ENCODE measurements at regions not wholly inside any gene's neighbourhood (a gene's known extent, or its start where the extent isn't known, plus 50 kb on each side); places are given as distances from the start of the nearest gene placed in this dataset.
"Not testable (repeated sequence)": the region's sequence is repeated elsewhere in the genome, so short reads cannot be mapped to it uniquely, and the experiment has no call there.

DNA sequence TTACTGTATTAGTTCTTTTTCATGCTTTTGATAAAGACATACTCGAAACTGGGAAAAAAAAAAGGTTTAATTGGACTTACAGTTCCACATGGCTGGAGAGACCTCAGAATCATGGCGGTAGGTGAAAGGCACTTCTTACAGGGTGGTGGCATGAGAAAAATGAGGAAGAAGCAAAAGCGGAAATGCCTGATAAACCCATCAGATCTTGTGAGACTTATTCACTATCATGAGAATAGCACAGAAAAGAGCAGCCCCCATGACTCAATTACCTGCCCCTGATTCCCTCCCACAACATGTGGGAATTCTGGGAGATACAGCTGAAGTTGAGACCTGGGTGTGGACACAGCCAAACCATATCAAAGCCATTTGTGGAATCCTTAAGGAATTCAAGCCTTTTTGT, 1238.9 kb downstream of the ADGRL3 start:
- no peaks in the 10 kb centered on the region for H3K36me3 ChIP-seq
- peaks cover 0 to 4% (median 0%) of the 10 kb centered on the region in 4 donors for H3K9me3 ChIP-seq
- 51 to 73% methylated on average over 3 of the region's 3 CpGs for WGBS, 2 donors
- DNase-seq: no peak
- ATAC-seq (ENCODE audit: low FRiP score in 2 of 2): no peak
- H3K4me3 ChIP-seq: no peak overlapping the region
- no peaks in the 10 kb centered on the region for H3K27me3 ChIP-seq
- no peaks in the 10 kb centered on the region for H3K4me1 ChIP-seq
- no peak overlapping the region for H3K27ac ChIP-seq
- TF ChIP-seq EP300 (IDR thresholded peaks at IDR 0.05) (no peak), POLR2A (IDR thresholded peaks at IDR 0.05) (no peak)

DNA sequence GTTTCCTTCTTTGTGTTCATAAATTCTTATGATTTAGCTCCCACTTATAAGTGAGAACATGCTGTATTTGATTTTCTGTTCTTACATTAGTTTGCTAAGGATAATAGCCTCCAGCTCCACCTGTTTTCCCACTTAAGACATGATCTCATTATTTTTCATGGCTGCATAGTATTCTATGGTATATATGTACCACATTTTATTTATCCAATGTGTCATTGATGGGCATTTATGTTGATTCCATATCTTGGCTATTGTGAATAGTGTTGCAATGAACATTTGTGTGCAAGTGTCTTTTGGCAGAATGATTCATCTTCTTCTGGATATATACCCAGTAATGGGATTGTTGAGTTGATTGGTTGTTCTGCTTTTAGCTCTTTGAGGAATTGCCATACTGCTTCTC, 1234.8 kb downstream of the ADGRL3 start:
- no peaks in the 10 kb centered on the region for H3K9me3 ChIP-seq
- H3K27ac ChIP-seq: no peak overlapping the region
- TF ChIP-seq EP300 (IDR thresholded peaks at IDR 0.05): no peak
- TF ChIP-seq, protein P1, sequence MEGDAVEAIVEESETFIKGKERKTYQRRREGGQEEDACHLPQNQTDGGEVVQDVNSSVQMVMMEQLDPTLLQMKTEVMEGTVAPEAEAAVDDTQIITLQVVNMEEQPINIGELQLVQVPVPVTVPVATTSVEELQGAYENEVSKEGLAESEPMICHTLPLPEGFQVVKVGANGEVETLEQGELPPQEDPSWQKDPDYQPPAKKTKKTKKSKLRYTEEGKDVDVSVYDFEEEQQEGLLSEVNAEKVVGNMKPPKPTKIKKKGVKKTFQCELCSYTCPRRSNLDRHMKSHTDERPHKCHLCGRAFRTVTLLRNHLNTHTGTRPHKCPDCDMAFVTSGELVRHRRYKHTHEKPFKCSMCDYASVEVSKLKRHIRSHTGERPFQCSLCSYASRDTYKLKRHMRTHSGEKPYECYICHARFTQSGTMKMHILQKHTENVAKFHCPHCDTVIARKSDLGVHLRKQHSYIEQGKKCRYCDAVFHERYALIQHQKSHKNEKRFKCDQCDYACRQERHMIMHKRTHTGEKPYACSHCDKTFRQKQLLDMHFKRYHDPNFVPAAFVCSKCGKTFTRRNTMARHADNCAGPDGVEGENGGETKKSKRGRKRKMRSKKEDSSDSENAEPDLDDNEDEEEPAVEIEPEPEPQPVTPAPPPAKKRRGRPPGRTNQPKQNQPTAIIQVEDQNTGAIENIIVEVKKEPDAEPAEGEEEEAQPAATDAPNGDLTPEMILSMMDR (IDR thresholded peaks at IDR 0.05): no peak
- TF ChIP-seq POLR2A (IDR thresholded peaks at IDR 0.05): no peak
- TF ChIP-seq POLR2AphosphoS5 (IDR thresholded peaks at IDR 0.05): no peak
- no peaks in the 10 kb centered on the region for H3K27me3 ChIP-seq
- no peak overlapping the region for H3K4me3 ChIP-seq
- no peak for ATAC-seq (ENCODE audit: low FRiP score in 2 of 2)
- H3K4me1 ChIP-seq: no peaks in the 10 kb centered on the region
- no peak for DNase-seq
- H3K36me3 ChIP-seq: no peaks in the 10 kb centered on the region

DNA sequence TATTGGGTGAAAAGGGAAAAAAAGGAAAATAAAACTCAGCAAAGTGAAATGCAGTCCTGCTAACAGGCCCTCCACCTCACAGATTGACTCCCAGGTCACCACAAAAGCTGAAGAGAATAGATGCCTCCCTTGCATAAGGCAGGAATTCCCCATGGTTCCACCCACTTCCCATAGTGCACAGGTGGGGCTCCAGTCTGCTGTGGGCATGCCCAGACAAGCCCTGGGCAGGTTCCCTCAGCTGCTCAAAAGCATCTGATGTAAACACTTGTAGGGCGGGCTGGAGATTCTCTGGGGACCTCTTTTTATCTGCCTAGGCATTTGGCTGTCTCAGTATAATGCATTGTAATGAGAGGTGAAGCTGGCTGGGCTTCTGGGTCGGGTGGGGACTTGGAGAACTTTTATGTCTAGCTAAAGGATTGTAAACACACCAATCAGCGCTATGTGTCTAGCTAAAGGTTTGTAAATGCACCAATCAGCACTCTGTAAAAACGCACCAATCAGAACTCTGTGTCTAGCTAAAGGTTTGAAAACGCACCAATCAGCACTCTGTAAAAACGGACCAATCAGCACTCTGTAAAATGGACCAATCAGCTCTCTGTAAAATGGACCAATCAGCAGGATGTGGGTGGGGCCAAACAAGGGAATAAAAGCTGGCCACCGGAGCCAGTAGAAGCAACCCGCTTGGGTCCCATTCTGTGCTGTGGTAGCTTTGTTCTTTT, 1231.5 kb downstream of the ADGRL3 start:
- H3K27ac ChIP-seq; ATAC-seq (ENCODE audit: low FRiP score in 2 of 2): not testable (repeated sequence)

DNA sequence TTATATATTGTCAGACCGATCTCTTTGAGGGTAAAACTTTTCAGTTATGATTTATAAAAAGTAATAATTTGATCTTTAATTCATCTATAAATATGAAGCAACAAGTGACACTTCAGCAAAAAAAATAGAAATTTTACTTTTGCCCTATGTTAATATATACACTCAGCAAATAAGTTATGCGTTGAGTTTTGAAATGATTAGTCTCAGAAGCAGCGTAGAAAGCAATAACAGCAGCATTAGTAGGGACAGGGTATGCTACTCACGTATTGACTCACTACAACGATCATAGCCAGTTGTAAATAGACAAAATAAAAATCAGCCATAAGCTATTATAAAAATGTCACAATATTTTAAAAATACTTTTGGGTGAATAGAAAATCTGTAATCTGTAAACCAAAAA, 1229.2 kb downstream of the ADGRL3 start:
- H3K27ac ChIP-seq: no peak overlapping the region
- ATAC-seq (ENCODE audit: low FRiP score in 2 of 2) (no peak), DNase-seq (no peak)
- no peak overlapping the region for H3K4me3 ChIP-seq
- H3K9me3 ChIP-seq: no peaks in the 10 kb centered on the region
- TF ChIP-seq, protein P1 (IDR thresholded peaks at IDR 0.05): no peak
- TF ChIP-seq POLR2A (IDR thresholded peaks at IDR 0.05) (no peak), EP300 (IDR thresholded peaks at IDR 0.05) (no peak), POLR2AphosphoS5 (IDR thresholded peaks at IDR 0.05) (no peak)
- H3K4me1 ChIP-seq: no peaks in the 10 kb centered on the region
- WGBS, 2 donors: 93 to 96% methylated on average over 5 of the region's 5 CpGs
- no peaks in the 10 kb centered on the region for H3K27me3 ChIP-seq
- no peaks in the 10 kb centered on the region for H3K36me3 ChIP-seq

More for the DNA sequence above, 1231.5 kb downstream of the ADGRL3 start:
- H3K4me3 ChIP-seq, H3K9me3 ChIP-seq, H3K36me3 ChIP-seq, H3K4me1 ChIP-seq, DNase-seq, H3K27me3 ChIP-seq: not testable (repeated sequence)
- 89 to 90% methylated on average over 8 of the region's 8 CpGs for WGBS, 2 donors

DNA sequence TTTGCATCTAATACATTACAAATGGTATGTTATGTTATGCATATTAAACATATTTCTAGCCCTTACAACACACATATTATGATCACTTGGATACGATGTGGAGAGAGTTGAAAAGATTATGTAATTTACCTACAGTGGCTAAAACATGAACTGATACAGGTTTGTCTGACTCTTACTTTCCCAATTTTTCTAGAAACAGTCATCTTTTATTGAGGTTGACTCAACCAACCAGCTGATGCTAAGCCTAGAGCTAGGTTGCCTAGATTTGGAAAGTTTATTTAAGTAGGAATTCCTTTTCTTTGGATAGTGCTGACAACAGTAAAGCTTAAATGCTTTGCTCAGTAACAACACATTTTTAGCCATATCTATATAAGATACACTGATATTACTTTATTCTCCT, 1215.1 kb downstream of the ADGRL3 start:
- Histone ChIP-seq H3K36me3 (no peaks in the 10 kb centered on the region), H3K27me3 (no peaks in the 10 kb centered on the region), H3K4me1 (no peaks in the 10 kb centered on the region), H3K4me3 (no peak overlapping the region), H3K27ac (no peak overlapping the region), H3K9me3 (no peaks in the 10 kb centered on the region)
- no peak for ATAC-seq (ENCODE audit: low FRiP score in 2 of 2)
- no peak for TF ChIP-seq POLR2A (IDR thresholded peaks at IDR 0.05)
- TF ChIP-seq POLR2AphosphoS5 (IDR thresholded peaks at IDR 0.05): no peak
- no peak for TF ChIP-seq EP300 (IDR thresholded peaks at IDR 0.05)
- TF ChIP-seq, protein P1 (IDR thresholded peaks at IDR 0.05): no peak
- 75 to 84% methylated on average over 1 of the region's 1 CpG for WGBS, 2 donors
- DNase-seq: no peak

DNA sequence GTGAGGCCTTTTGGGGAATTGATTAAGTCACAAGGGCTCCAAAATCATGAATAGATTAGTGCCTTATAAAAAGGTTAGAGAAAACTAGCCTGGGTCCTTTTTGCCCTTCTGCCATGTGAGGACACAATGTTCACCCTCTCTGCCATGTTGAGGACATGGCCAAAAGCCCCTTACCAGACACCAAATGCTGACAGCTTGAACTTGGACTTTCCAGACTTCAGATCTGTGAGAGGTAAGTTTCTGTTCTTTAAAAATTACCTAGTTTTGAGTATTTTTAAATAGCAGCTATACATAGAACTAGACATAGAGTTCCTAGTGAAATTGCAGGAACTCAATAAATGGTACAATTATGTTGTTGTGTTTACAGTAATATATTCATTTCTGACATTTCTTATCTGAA, 1214.4 kb downstream of the ADGRL3 start:
- no peak for ATAC-seq (ENCODE audit: low FRiP score in 2 of 2)
- H3K9me3 ChIP-seq: no peaks in the 10 kb centered on the region
- H3K27me3 ChIP-seq: no peaks in the 10 kb centered on the region
- no peak overlapping the region for H3K4me3 ChIP-seq
- H3K4me1 ChIP-seq: no peaks in the 10 kb centered on the region
- H3K27ac ChIP-seq: no peak overlapping the region
- no peaks in the 10 kb centered on the region for H3K36me3 ChIP-seq
- no peak for TF ChIP-seq POLR2AphosphoS5 (IDR thresholded peaks at IDR 0.05)
- no peak for TF ChIP-seq EP300 (IDR thresholded peaks at IDR 0.05)
- TF ChIP-seq POLR2A (IDR thresholded peaks at IDR 0.05): no peak
- TF ChIP-seq, protein P1 (IDR thresholded peaks at IDR 0.05): no peak
- DNase-seq: no peak
